GM18505 (cell line): ENCODE measurements at regions not wholly inside any gene's neighbourhood (a gene's known extent, or its start where the extent isn't known, plus 50 kb on each side); places are given as distances from the start of the nearest gene placed in this dataset.
"Not testable (repeated sequence)": the region's sequence is repeated elsewhere in the genome, so short reads cannot be mapped to it uniquely, and the experiment has no call there.

ENCODE experiments used
- ATAC-seq: cut with Tn5 transposase; IDR thresholded peaks from one replicate; pipeline ENCODE4 v1.9.1; 2021; ENCODE audit not compliant: unreplicated experiment
- POLR2A ChIP-seq: IDR thresholded peaks from 4 replicates; pipeline ENCODE4 v1.6.1; 2011; ENCODE audit warnings: borderline replicate concordance; ENCODE audit not compliant: insufficient read depth, insufficient read length; ENCODE audit errors: extremely low read depth

- ATAC-seq = no peak
- no peak for TF ChIP-seq POLR2A
These were observed 196.3 kb downstream of the JCAD start for GRCh38 chr10:29862923-29863614.

GRCh38 chr10:29861811-29862505 is 197.4 kb downstream of the JCAD start:
- no peak for ATAC-seq
- no peak for TF ChIP-seq POLR2A

GRCh38 chr10:29861231-29861630 is 198.2 kb downstream of the JCAD start:
- not testable (repeated sequence) for ATAC-seq

GRCh38 chr10:29860166-29860565 is 199.2 kb downstream of the JCAD start:
- TF ChIP-seq POLR2A = no peak
- ATAC-seq = no peak

GRCh38 chr10:29859521-29860130 is 199.8 kb downstream of the JCAD start:
- TF ChIP-seq POLR2A = no peak
- no peak for ATAC-seq

GRCh38 chr10:29858702-29859267 is 200.6 kb downstream of the JCAD start:
- no peak for ATAC-seq
- TF ChIP-seq POLR2A = no peak

- no peak for TF ChIP-seq POLR2A
- ATAC-seq = no peak
These were observed 201.3 kb downstream of the JCAD start for GRCh38 chr10:29857843-29858701.

- no peak for ATAC-seq
- TF ChIP-seq POLR2A = no peak
These were observed 203.1 kb downstream of the JCAD start for GRCh38 chr10:29856295-29856694.

GRCh38 chr10:29853913-29854312 is 205.5 kb downstream of the JCAD start:
- no peak for TF ChIP-seq POLR2A
- no peak for ATAC-seq

GRCh38 chr10:29851241-29851640 is 208.1 kb downstream of the JCAD start:
- ATAC-seq = no peak
- TF ChIP-seq POLR2A = no peak

- no peak for ATAC-seq
- TF ChIP-seq POLR2A = no peak
These were observed 209.0 kb downstream of the JCAD start for GRCh38 chr10:29850371-29850770.

- ATAC-seq = no peak
- no peak for TF ChIP-seq POLR2A
These were observed 209.5 kb downstream of the JCAD start for GRCh38 chr10:29849886-29850285.
